ENCODE measurements at regions not wholly inside any gene's neighbourhood (a gene's known extent, or its start where the extent isn't known, plus 50 kb on each side); places are given as distances from the start of the nearest gene placed in this dataset.
A peak's percentile ranks its signal among the peaks of the same experiment; 100 is the strongest.

GRCh38 chr3:164818318-164818717 lies 260.0 kb downstream of the SI start:
- intact Hi-C loops (cut with DNase I), result no loop called here
- no peaks in the 10 kb centered on the region for H3K4me1 ChIP-seq
- no peak for TF ChIP-seq POLR2A (IDR thresholded peaks at IDR 0.05)
- TF ChIP-seq CTCF (IDR thresholded peaks at IDR 0.05), result no peak
- DNase-seq (no peak), ATAC-seq (no peak)
- H3K27me3 ChIP-seq, result no peaks in the 10 kb centered on the region
- H3K4me3 ChIP-seq, result no peak overlapping the region
- 60% methylated on average over 1 of the region's 12 CpGs for WGBS (ENCODE audit: insufficient coverage, low coverage, low lambda C conversion rate, missing lambda C conversion rate)
- H3K9me3 ChIP-seq, result no peaks in the 10 kb centered on the region
- H3K27ac ChIP-seq, result no peak overlapping the region
- H3K36me3 ChIP-seq, result no peaks in the 10 kb centered on the region

DNA sequence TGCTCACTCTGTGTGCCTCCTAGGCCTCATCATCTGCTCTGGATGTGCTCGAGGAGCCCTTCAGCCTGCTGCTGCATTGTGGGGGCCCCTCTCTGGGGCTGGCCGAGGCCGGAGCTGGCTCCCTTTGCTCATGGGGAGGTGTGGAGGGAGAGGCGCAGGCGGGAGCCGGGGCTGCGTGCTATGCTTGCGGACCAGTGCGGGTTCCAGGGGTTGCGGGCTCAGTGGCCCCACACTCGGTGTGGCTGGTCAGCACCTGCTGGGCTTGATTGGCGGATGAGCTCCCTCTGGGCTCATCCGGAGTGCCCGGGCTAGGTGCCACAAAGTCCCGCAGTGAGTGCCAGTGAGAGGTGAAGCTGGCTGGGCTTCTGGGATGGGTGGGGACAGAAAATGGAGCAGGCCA lies 264.2 kb downstream of the SI start:
- no peaks in the 10 kb centered on the region for H3K4me1 ChIP-seq
- no peak overlapping the region for H3K27ac ChIP-seq
- H3K4me3 ChIP-seq, result no peak overlapping the region
- H3K27me3 ChIP-seq, result no peaks in the 10 kb centered on the region
- no peaks in the 10 kb centered on the region for H3K36me3 ChIP-seq
- ATAC-seq (no peak), DNase-seq (no peak)
- intact Hi-C loops (cut with DNase I), result no loop called here
- TF ChIP-seq CTCF (IDR thresholded peaks at IDR 0.05) (no peak), POLR2A (IDR thresholded peaks at IDR 0.05) (no peak)
- H3K9me3 ChIP-seq, result no peaks in the 10 kb centered on the region
- WGBS (ENCODE audit: insufficient coverage, low coverage, low lambda C conversion rate, missing lambda C conversion rate), result 80% methylated on average over 1 of the region's 15 CpGs

- Histone ChIP-seq H3K4me1 (no peaks in the 10 kb centered on the region), H3K27ac (no peak overlapping the region), H3K36me3 (no peaks in the 10 kb centered on the region), H3K9me3 (no peaks in the 10 kb centered on the region), H3K27me3 (no peaks in the 10 kb centered on the region), H3K4me3 (no peak overlapping the region)
- DNase-seq (no peak), ATAC-seq (no peak)
- intact Hi-C loops (cut with DNase I), result no loop called here
- 69% methylated on average over 6 of the region's 6 CpGs for WGBS (ENCODE audit: insufficient coverage, low coverage, low lambda C conversion rate, missing lambda C conversion rate)
- TF ChIP-seq POLR2A (IDR thresholded peaks at IDR 0.05), result no peak
- no peak for TF ChIP-seq CTCF (IDR thresholded peaks at IDR 0.05)
Measured at GRCh38 chr3:164812042-164812441, 266.3 kb downstream of the SI start.

DNA sequence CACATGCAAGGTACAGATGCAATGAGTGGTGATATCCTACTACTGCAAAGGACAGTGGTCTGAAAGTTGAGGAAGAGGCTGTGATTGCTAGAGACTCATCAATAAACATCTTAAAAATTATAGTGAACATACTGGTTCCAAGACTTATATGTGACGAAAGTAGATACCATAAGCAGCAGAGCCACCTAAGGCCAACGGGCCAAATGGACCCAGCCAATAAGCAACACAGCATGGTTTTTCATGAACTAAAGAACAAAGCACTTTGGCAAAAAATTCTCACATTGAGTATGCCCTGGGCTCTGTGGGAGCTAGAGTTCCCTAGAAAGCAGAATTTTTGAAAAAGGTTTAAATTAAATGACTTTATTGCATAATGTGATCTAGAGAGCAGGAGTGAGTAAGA lies 272.1 kb downstream of the SI start:
- DNase-seq, result no peak

More for the DNA sequence above, 272.1 kb downstream of the SI start:
- Histone ChIP-seq H3K36me3 (no peaks in the 10 kb centered on the region), H3K4me3 (no peak overlapping the region), H3K9me3 (no peaks in the 10 kb centered on the region), H3K27me3 (no peaks in the 10 kb centered on the region), H3K4me1 (no peaks in the 10 kb centered on the region), H3K27ac (no peak overlapping the region)
- intact Hi-C loops (cut with DNase I), result no loop called here
- WGBS (ENCODE audit: insufficient coverage, low coverage, low lambda C conversion rate, missing lambda C conversion rate), result 55% methylated on average over 2 of the region's 2 CpGs
- TF ChIP-seq POLR2A (IDR thresholded peaks at IDR 0.05) (no peak), CTCF (IDR thresholded peaks at IDR 0.05) (peak; percentile 22 to 39 (median 34))
- ATAC-seq, result peak in 3 of 4 donors; percentile 31 to 60 (median 41)
